Hypothalamus (tissue), 51 donors: ENCODE measurements at regions not wholly inside any gene's neighbourhood (a gene's known extent, or its start where the extent isn't known, plus 50 kb on each side); places are given as distances from the start of the nearest gene placed in this dataset.

Experiments
- DNase-seq, 51 donors: peaks; one replicate each; lab custom pipeline; 2025; lab: John Stamatoyannopoulos, UW

DNA sequence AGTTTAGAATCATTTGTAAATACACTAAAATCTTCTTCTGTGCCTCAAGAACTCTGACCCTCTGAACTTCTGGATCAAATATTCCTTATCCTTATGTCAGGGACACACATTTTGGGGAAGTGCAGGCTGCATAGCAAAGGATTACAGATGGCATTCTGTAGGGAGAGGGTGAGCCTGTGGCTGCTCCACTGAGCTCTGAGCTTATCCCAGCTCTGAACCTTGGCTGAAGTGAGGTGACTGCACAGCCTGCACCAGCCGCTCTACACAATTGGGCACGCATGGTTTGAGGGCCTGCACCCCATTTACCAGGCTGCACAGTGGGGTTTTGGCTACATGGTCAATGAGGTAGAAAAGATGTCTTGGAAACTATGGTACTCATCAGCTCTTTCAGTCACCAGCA lies 251.6 kb downstream of the GALR1 start:
- DNase-seq, result no peak

- no peak for DNase-seq
These were observed 255.9 kb downstream of the GALR1 start for GRCh38 chr18:77505499-77505898.

GRCh38 chr18:77512152-77512551 lies 262.5 kb downstream of the GALR1 start:
- no peak for DNase-seq

- no peak for DNase-seq
These were observed 268.3 kb downstream of the GALR1 start for GRCh38 chr18:77517901-77518300.

- DNase-seq, result no peak
These were observed 271.1 kb downstream of the GALR1 start for GRCh38 chr18:77520767-77521166.

DNA sequence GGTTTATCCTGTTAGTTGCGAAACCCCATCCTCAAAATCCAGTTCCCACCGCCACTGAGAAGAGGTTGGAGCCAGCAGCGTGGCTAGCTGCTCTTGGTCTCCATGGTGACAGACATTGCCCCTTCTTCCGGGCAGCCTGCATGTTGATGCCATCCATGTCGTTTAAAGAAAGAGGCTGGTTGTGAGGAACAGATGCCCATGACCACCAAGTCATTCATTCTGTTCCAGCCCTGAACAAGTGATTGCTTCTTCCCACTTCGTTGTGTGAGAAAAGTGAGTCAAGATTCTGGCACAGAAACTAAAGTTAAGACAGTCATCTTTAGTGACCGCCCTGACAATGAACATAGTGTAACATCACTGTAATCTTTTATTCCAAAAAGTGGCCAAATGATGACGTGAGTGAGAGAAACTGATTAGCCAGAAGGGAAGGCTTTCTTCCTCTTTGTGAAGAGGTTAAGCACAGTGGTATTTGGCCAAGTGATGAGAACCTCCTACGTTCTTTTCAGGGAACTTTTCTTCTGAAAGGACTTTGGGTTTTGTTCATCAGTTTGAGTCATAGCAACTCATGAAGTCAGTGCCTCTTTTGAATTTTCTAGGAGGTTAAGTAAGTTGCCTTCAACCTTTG lies 272.5 kb downstream of the GALR1 start:
- DNase-seq, result peak in 4 of 51 donors; percentile 12 to 33 (median 13)

- no peak for DNase-seq
These were observed 275.3 kb downstream of the GALR1 start for GRCh38 chr18:77524909-77525308.

- no peak for DNase-seq
These were observed 277.3 kb downstream of the GALR1 start for GRCh38 chr18:77526962-77527361.

- no peak for DNase-seq
These were observed 279.2 kb downstream of the GALR1 start for GRCh38 chr18:77528872-77529271.

DNA sequence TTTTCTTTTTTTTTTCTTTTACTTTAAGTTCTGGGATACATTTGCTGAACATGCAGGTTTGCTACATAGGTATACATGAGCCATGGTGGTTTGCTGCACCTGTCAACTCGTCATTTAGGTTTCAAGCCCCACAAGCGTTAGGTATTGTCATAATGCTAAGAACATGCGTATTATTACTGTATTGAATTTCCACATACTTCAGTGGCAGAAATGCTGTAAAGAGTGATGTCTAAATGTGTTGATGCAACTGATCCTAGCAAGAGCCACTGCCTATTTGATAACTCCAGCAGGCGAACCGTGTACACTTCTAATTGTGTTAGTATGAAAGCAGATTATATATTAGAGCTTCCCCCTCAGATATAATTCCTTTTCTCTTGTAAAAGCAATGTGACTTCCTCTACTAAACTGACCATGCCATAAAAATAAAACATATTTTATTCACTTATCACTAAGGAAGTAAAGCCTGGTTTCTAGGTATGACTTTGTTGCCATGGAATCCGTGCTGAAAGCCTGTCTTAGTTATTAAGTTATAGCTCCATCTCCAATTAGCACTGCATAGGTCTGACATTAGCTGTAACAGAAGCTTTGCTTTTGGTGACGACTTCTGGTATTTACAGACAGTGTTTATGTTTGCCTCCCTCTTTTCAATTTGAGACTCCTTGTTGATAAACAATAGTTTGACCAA lies 280.0 kb downstream of the GALR1 start:
- peak in 1 of 51 donors; percentile 35 for DNase-seq

DNA sequence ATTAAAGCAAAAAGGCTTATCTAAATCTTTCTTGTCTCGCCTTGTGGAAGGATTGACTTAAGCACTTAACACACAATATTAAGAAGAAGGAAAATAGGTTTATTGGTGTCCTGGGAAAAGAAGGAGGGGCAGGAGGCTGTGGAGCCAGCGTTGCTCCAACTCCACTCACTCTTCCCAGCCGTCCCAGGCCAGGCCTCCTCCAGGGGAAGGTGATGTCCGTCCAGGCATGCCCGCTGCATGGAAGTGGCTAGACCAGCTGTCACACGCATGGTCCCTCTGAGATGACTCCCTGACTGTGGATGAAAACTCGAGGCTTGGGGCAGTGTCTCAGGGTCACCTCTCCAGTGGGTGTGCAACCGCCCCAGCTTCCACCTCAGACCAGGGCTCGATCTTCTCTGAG lies 281.1 kb downstream of the GALR1 start:
- DNase-seq, result no peak

DNA sequence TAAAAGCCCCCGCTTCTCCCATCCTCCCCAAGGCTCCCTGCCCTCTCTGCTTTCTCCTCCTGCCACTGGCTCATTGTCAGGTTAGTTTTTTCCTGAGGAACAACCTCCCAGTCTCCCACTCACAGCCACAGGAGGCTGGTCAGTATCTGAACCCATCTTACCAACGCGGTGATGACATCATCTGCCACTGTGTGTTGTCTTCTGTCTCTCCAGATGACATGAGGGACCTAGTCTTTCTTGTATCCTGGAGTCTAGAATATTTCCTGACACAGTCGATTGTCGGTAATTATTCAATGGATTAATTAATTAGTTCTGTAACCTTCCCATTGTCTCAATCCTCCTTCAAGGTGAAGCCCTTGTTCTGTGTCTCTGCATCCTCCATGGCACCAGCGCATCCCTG lies 290.2 kb downstream of the GALR1 start:
- no peak for DNase-seq

GRCh38 chr18:77544792-77545191 lies 295.1 kb downstream of the GALR1 start:
- DNase-seq, result no peak

- no peak for DNase-seq
These were observed 298.1 kb downstream of the GALR1 start for GRCh38 chr18:77547757-77548156.

DNA sequence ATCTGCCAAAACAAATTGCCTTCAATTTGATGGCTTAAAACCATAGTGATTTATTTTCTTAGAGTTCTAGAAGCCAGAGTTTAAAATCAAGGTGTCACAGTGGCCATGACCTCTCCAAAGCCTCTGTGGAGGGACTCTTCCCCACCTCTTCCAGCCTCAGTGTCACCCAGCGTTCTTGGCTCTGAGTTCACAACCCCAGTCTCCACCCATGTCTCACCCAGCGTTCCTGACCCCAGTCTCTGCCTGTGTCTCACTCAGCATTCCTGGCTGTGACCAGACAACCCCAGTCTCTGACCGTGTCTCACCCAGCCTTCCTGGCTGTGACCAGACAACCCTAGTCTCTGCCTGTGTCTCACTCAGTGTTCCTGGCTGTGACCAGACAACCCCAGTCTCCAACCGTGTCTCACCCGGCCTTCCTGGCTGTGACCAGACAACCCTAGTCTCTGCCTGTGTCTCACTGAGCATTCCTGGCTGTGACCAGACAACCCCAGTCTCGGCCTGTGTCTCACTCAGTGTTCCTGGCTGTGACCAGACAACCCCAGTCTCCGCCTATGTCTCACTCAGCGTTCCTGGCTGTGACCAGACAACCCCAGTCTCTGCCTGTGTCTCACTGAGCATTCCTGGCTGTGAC lies 299.3 kb downstream of the GALR1 start:
- no peak for DNase-seq

- DNase-seq, result no peak
These were observed 301.0 kb downstream of the GALR1 start for GRCh38 chr18:77550625-77551024.

GRCh38 chr18:77551055-77551454 lies 301.4 kb downstream of the GALR1 start:
- DNase-seq, result no peak

DNA sequence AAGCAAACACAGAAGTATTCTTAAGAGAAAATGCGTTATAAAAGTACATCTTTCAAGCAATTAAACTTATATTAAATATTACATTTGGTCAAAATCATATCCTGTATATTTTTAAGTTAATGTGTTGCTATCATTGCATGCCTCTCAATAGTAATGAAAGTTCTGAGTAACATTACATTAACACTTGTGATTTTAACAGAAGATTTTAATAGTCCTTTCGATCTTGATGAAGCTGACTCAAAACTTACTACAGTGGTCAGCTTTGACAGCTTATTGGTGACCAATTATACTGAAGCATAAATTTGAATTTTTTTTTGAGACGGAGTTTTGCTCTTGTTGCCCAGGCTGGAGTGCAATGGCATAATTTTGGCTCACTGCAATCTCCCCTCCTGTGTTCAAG lies 303.3 kb downstream of the GALR1 start:
- no peak for DNase-seq

- DNase-seq, result no peak
These were observed 304.4 kb downstream of the GALR1 start for GRCh38 chr18:77554061-77554460.

DNA sequence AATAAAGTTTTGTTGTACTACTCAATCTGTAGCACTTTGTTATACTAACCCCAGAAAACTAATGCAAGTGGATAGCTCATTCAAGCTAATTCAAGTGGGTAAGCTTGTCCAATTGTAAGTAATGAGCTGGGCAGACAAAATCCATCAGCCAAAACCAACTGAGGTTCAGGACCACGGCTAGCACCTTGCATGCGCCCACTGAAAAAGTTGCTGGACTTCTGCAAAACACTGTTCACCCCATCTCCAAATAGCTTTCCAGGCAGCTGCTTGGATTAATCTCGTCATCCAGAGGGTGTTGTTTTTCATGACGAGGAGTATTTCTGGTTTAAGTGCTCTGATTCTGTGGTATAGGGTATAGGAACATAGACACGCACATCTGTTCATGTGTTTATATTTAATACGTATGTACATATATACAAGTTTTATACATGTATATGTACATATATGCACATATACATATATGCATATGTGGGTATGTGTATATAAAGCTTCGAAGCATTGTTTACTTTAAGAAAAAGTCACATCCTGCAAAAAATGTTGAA lies 307.5 kb downstream of the GALR1 start:
- DNase-seq, result no peak

GRCh38 chr18:77559274-77559910 lies 309.7 kb downstream of the GALR1 start:
- DNase-seq, result no peak
